ENCODE measurements at regions not wholly inside any gene's neighbourhood (a gene's known extent, or its start where the extent isn't known, plus 50 kb on each side); places are given as distances from the start of the nearest gene placed in this dataset.

DNA sequence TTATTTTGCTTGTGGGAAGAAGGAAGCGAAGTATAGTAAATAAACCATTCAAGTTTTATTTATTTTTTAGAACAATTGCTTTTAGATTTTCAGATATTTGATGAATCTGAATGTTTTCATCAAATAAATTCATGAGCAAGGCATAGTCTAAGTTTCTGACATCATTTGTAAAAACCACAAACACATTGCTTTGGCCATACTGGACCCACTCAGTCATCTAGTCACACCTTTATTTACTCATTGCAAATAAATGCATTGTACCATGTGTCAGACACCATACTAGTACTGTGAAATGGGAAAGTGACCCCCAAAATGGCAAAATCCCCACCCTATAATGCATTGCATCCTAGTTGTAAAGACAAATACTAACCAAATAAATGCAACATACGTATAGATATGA, 449.1 kb upstream of the SMIM31 start:
- 87 to 90% methylated on average over 2 of the region's 2 CpGs for WGBS, 2 donors
- no peak for TF ChIP-seq POLR2A (IDR thresholded peaks at IDR 0.05)
- TF ChIP-seq, protein P1, sequence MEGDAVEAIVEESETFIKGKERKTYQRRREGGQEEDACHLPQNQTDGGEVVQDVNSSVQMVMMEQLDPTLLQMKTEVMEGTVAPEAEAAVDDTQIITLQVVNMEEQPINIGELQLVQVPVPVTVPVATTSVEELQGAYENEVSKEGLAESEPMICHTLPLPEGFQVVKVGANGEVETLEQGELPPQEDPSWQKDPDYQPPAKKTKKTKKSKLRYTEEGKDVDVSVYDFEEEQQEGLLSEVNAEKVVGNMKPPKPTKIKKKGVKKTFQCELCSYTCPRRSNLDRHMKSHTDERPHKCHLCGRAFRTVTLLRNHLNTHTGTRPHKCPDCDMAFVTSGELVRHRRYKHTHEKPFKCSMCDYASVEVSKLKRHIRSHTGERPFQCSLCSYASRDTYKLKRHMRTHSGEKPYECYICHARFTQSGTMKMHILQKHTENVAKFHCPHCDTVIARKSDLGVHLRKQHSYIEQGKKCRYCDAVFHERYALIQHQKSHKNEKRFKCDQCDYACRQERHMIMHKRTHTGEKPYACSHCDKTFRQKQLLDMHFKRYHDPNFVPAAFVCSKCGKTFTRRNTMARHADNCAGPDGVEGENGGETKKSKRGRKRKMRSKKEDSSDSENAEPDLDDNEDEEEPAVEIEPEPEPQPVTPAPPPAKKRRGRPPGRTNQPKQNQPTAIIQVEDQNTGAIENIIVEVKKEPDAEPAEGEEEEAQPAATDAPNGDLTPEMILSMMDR (IDR thresholded peaks at IDR 0.05) = no peak
- intact Hi-C loops (cut with DNase I; ENCODE audit: low total_unique reads) = no loop called here
- H3K4me3 ChIP-seq (ENCODE audit: low read depth, poor library complexity, severe bottlenecking) = no peak overlapping the region
- DNase-seq (ENCODE audit: low spot score in 2 of 2) = no peak

DNA sequence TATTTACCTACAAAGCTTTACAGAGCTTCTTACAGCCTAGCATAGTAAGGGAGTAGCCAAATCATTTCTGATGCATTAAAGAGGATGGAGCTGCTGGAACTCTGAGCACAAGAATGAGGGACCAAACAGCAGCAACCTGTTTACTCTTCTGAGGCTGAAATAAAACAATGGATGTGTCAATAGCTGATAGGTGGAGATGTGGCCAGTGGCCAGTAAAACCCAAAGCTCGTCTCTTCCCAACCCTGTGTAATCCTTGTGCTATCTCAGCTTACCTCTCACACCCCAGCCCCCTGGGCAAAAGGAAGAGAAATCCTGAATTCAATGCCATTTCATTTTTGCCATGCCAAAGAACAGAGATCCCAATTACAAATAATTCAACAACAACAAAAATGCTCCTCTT, 446.7 kb upstream of the SMIM31 start:
- no peak for DNase-seq (ENCODE audit: low spot score in 2 of 2)
- no peak for TF ChIP-seq POLR2A (IDR thresholded peaks at IDR 0.05)
- TF ChIP-seq, protein P1 (IDR thresholded peaks at IDR 0.05) = no peak
- intact Hi-C loops (cut with DNase I; ENCODE audit: low total_unique reads) = no loop called here
- 41 to 60% methylated on average over 1 of the region's 1 CpG for WGBS, 2 donors
- H3K4me3 ChIP-seq (ENCODE audit: low read depth, poor library complexity, severe bottlenecking) = no peak overlapping the region

DNA sequence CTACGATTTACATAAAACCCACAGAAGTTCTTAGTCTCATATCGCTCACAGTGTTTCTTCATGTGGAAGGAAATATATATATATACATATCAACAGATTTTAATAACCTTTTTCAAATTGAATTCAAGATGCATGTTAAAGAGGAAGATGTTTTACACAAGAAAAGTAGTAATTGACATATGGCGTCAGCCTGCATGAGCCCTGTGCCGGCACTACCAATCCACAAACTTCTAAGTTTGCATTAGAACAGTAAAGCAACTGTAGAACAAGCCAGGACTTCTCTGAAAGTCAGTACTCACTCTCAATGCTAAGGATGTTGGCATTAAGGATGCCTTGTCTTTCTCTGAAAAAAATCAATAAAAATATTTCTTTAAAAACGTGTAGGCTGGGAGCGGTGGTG, 441.3 kb upstream of the SMIM31 start:
- DNase-seq (ENCODE audit: low spot score in 2 of 2) = no peak
- TF ChIP-seq, protein P1 (IDR thresholded peaks at IDR 0.05) = no peak
- TF ChIP-seq POLR2A (IDR thresholded peaks at IDR 0.05) = no peak
- intact Hi-C loops (cut with DNase I; ENCODE audit: low total_unique reads) = no loop called here
- WGBS, 2 donors = 91% methylated on average over 6 of the region's 6 CpGs
- H3K4me3 ChIP-seq (ENCODE audit: low read depth, poor library complexity, severe bottlenecking) = no peak overlapping the region

DNA sequence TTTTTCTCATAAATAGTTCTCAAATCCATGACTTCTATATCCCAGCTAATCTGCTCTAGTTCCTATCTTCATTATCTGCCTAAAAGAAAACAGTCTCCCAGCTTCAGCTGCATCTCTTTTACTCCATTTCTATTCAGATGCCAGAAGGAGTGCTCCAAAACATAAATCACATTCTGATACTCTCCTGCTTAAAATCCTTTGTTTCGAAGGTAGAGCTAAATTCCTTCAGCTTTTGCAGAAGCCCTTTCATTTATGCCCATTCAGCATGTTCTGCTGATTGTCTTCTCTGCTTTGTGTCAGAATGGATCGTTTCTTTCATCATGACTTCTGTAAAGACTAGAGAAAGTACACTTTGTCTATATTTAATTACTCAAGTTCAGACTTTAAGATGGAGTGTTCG, 440.1 kb upstream of the SMIM31 start:
- intact Hi-C loops (cut with DNase I; ENCODE audit: low total_unique reads) = no loop called here
- no peak overlapping the region for H3K4me3 ChIP-seq (ENCODE audit: low read depth, poor library complexity, severe bottlenecking)
- 20 to 36% methylated on average over 3 of the region's 3 CpGs for WGBS, 2 donors
- DNase-seq (ENCODE audit: low spot score in 2 of 2) = no peak
- no peak for TF ChIP-seq POLR2A (IDR thresholded peaks at IDR 0.05)
- TF ChIP-seq, protein P1 (IDR thresholded peaks at IDR 0.05) = no peak

DNA sequence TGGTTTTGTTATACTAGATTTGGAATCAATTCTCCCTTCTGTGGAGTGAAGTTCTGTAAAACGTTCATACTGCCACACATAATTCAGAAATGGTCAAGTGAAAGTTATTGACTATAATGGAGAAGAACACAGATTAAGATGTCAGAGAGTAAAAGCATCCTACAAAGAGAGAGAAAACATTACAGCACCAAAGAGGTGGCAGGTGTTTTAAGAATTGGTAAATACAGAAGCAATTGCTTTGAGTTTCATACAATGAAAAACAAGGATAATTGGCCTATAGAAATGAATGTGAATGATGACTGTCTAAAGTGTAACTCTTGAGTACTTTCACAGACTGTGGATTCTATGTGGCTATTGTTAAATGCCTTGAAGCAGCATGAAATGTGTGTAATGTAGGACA, 435.6 kb upstream of the SMIM31 start:
- WGBS, 2 donors = 63 to 71% methylated on average over 1 of the region's 1 CpG
- TF ChIP-seq, protein P1 (IDR thresholded peaks at IDR 0.05) = no peak
- TF ChIP-seq POLR2A (IDR thresholded peaks at IDR 0.05) = no peak
- no peak for DNase-seq (ENCODE audit: low spot score in 2 of 2)
- H3K4me3 ChIP-seq (ENCODE audit: low read depth, poor library complexity, severe bottlenecking) = no peak overlapping the region
- intact Hi-C loops (cut with DNase I; ENCODE audit: low total_unique reads) = no loop called here

DNA sequence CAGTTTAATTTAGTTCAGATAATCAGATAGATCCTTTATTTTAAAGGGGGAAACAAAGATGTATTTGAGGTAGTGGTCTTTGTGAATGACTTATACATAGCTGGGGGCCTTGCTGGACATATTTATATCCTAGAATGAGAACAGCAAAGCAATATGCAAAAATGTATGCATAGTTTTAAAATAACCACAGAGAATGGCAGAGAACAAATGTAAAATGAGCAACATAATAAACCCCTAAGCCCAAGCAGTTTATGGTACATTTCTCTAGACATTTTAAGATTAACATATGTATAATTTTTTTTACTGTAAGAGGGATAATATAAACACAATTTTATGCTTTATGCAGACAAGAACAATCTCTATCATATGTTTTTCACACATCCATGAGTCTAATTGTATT, 434.2 kb upstream of the SMIM31 start:
- H3K4me3 ChIP-seq (ENCODE audit: low read depth, poor library complexity, severe bottlenecking) = no peak overlapping the region
- no peak for TF ChIP-seq POLR2A (IDR thresholded peaks at IDR 0.05)
- TF ChIP-seq, protein P1 (IDR thresholded peaks at IDR 0.05) = no peak
- intact Hi-C loops (cut with DNase I; ENCODE audit: low total_unique reads) = no loop called here
- DNase-seq (ENCODE audit: low spot score in 2 of 2) = no peak
